ENCODE measurements at regions not wholly inside any gene's neighbourhood (a gene's known extent, or its start where the extent isn't known, plus 50 kb on each side); places are given as distances from the start of the nearest gene placed in this dataset.

DNA sequence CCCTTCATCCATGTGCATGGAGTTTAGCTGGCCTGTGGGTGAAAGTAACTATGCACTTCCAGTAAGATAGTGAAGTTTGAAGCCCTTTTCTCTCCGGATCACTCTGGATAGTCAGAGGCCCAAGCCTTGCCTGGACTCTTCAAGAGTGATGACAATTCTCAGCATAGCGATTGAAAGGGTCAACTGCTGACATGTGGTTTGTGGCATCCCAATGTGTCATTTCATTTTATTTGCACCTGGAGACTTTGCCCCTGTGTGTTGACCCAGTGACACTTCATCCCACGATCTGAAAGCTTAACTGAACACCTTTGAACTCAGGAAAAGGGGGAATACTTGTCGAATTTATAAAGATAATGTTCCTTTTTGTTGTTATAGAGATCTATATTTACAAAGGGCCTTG is 711.9 kb upstream of the TMEM132C start:
- in situ Hi-C loops (cut with MboI; ENCODE audit: low pct_unique_long_range_greater_than_20kb, low sequenced_read_pairs, unreplicated experiment) = no loop called here
- TF ChIP-seq, protein P1, sequence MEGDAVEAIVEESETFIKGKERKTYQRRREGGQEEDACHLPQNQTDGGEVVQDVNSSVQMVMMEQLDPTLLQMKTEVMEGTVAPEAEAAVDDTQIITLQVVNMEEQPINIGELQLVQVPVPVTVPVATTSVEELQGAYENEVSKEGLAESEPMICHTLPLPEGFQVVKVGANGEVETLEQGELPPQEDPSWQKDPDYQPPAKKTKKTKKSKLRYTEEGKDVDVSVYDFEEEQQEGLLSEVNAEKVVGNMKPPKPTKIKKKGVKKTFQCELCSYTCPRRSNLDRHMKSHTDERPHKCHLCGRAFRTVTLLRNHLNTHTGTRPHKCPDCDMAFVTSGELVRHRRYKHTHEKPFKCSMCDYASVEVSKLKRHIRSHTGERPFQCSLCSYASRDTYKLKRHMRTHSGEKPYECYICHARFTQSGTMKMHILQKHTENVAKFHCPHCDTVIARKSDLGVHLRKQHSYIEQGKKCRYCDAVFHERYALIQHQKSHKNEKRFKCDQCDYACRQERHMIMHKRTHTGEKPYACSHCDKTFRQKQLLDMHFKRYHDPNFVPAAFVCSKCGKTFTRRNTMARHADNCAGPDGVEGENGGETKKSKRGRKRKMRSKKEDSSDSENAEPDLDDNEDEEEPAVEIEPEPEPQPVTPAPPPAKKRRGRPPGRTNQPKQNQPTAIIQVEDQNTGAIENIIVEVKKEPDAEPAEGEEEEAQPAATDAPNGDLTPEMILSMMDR (IDR thresholded peaks at IDR 0.05; ENCODE audit: extremely low read depth, insufficient read depth, missing control alignments) = no peak
- DNase-seq (ENCODE audit: low spot score) = no peak

DNA sequence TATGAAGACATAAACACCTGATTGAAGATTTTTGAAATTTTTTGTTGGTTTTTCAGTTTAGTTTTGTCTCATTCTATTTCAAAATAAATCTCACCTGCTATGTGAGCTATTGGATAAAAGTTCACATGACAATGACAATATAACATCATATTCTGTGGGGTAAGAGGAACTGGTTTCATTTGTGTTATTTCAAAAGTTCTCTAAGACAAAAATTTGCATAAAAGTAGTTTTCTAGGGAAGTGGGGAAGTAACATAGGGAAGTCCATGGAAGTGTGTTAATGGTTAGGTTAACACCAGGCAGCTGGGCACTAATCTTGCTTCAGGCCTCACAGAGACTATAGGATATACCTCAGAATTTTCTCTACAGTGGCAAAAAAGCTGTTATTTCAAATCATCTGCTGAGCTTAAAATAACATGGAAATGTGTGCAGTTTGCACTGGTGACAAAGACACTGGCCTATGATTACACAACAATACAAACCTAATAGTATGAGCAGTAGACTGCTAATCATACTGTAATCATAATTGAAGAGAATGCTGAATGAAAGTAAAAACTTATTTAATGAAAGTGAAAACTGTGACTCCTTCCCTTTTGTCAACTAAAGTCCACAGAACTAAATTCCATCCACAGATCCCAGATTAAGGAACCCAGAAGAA is 710.6 kb upstream of the TMEM132C start:
- DNase-seq (ENCODE audit: low spot score) = no peak
- in situ Hi-C loops (cut with MboI; ENCODE audit: low pct_unique_long_range_greater_than_20kb, low sequenced_read_pairs, unreplicated experiment) = no loop called here
- TF ChIP-seq, protein P1 (IDR thresholded peaks at IDR 0.05; ENCODE audit: extremely low read depth, insufficient read depth, missing control alignments) = no peak

DNA sequence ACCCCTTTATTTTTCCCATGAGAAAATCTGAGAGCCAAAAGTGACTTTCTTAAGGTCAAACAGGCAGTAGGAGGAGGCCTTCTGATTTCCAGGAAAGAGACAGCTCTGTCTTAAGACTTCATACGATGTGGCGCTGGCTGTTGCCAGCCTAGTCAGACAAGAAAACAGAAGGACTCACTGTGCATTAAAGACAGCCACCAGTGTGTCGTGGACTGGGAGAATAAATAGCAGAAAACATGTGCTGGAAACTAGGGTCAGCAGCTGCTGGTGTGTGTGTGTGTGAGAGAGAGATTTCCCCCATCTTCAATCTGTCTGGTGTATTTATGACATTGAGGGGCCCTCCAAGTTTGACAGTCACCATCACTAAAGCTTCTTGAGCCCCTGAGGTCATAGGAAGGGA is 708.6 kb upstream of the TMEM132C start:
- DNase-seq (ENCODE audit: low spot score) = no peak
- in situ Hi-C loops (cut with MboI; ENCODE audit: low pct_unique_long_range_greater_than_20kb, low sequenced_read_pairs, unreplicated experiment) = no loop called here
- TF ChIP-seq, protein P1 (IDR thresholded peaks at IDR 0.05; ENCODE audit: extremely low read depth, insufficient read depth, missing control alignments) = no peak

DNA sequence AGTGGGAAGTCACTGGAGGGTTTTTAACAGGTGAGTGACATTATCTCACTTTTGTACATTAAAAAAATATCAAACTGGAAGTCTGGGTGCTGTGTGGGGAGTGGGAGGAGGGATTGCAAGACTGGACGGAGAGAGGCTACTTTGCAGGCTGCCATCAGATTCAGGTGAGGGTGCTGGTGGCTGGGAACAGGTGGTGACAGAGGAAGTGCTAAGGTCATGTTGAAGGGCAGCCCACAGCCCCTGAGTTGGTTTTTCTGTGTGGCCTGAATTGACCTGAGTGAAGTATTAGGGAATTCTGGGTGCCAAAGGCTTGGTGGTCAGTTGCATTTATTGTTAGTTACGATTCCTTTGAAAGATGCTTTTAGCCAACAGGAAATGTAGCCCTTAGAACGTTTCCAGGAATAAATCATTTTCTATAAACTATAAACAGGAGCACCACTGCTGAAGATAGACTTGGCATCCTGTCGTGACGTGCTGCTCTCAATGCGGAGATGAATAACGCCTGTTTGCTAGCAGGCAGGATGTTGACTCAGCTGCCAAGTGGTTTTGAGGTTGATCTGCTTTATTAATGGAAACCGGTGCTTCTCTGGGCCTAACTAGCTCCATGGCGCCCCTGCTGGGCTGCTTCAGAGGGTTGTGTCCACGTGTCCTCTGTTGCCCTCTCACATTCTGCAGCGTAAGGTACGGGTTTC is 707.5 kb upstream of the TMEM132C start:
- in situ Hi-C loops (cut with MboI; ENCODE audit: low pct_unique_long_range_greater_than_20kb, low sequenced_read_pairs, unreplicated experiment) = no loop called here
- no peak for DNase-seq (ENCODE audit: low spot score)

DNA sequence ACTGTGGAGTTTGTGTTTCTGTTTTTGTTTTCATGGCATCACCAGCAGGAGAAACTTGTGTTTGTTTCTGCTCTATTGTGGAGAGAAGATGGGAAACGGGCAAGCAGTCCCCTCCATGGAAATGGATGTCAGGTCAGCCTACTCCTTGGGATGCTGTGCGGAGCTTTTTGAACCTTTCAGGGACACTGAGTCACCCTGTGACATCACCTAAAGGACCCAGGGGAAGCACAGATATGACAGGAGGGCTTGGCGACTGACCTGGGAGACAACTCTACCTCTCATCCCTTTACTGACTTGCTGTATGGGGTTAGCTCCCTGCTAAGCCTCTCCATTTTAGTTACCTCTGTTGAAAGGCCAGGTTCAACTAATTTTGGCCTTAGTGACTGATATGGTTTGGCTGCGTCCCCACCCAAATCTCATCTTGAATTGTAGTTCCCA is 706.9 kb upstream of the TMEM132C start:
- DNase-seq (ENCODE audit: low spot score) = no peak
- TF ChIP-seq, protein P1 (IDR thresholded peaks at IDR 0.05; ENCODE audit: extremely low read depth, insufficient read depth, missing control alignments) = no peak
- in situ Hi-C loops (cut with MboI; ENCODE audit: low pct_unique_long_range_greater_than_20kb, low sequenced_read_pairs, unreplicated experiment) = no loop called here

More for the DNA sequence above, 707.5 kb upstream of the TMEM132C start:
- TF ChIP-seq, protein P1 (IDR thresholded peaks at IDR 0.05; ENCODE audit: extremely low read depth, insufficient read depth, missing control alignments) = no peak

DNA sequence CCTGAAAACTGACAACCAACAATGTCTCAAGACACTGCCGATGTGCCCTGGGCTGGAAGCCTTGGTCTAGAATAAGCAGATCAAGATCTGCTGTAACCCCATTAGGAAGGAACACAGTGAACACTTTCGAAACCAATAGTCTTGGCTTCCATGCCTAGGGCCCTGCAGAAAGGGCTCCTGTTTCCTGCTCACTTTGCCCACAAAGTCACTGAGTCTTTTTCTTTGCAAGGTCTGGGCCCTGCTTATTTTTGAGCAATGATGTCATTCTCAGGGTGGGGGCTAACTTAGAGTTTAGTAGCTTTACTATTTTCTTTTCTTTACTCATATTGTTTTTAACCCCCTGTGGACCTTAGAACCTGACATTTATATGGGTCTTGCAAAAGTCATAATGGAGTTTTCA is 704.2 kb upstream of the TMEM132C start:
- no peak for DNase-seq (ENCODE audit: low spot score)
- TF ChIP-seq, protein P1 (IDR thresholded peaks at IDR 0.05; ENCODE audit: extremely low read depth, insufficient read depth, missing control alignments) = no peak
- in situ Hi-C loops (cut with MboI; ENCODE audit: low pct_unique_long_range_greater_than_20kb, low sequenced_read_pairs, unreplicated experiment) = no loop called here

Measured in GM13977 (cell line).